GM23248 (cell line): ENCODE measurements at regions not wholly inside any gene's neighbourhood (a gene's known extent, or its start where the extent isn't known, plus 50 kb on each side); places are given as distances from the start of the nearest gene placed in this dataset.

ENCODE experiments used
- DNase-seq: peaks from one replicate; pipeline ENCODE4 v3.0.0-alpha.2; 2015
- H2AFZ ChIP-seq: fragments of 200-600 bp; sonication (generic); 2 replicates; pipeline ENCODE4 v1.6.1; 2016; ENCODE audit warnings: antibody characterized with exemption
- H3F3A ChIP-seq: fragments of 200-600 bp; sonication (generic); 2 replicates; pipeline ENCODE4 v1.6.1; 2016; ENCODE audit warnings: mild to moderate bottlenecking, antibody characterized with exemption, mixed run types; ENCODE audit not compliant: insufficient read depth
- H3K27ac ChIP-seq: fragments of 200-600 bp; sonication (generic); 2 replicates; pipeline ENCODE4 v1.5.1; 2016; ENCODE audit warnings: mild to moderate bottlenecking
- H3K27me3 ChIP-seq: fragments of 200-600 bp; sonication (generic); replicated peaks from 2 replicates; pipeline ENCODE4 v1.6.1; 2016; ENCODE audit warnings: mild to moderate bottlenecking; ENCODE audit not compliant: insufficient read depth
- H3K36me3 ChIP-seq: fragments of 200-600 bp; sonication (generic); 2 replicates; pipeline ENCODE4 v1.6.1; 2016; ENCODE audit warnings: low read depth, mild to moderate bottlenecking
- H3K4me1 ChIP-seq: fragments of 200-600 bp; sonication (generic); 2 replicates; pipeline ENCODE4 v1.6.1; 2016; ENCODE audit warnings: mild to moderate bottlenecking; ENCODE audit not compliant: insufficient read depth
- H3K4me2 ChIP-seq: fragments of 200-600 bp; sonication (generic); one replicate; pipeline ENCODE4 v1.6.1; 2016; ENCODE audit warnings: mild to moderate bottlenecking; ENCODE audit not compliant: unreplicated experiment
- H3K4me3 ChIP-seq: fragments of 200-600 bp; sonication (generic); 2 replicates; pipeline ENCODE4 v1.5.1; 2016; ENCODE audit warnings: mild to moderate bottlenecking
- H3K79me2 ChIP-seq: fragments of 200-600 bp; sonication (generic); 2 replicates; pipeline ENCODE4 v1.6.1; 2016; ENCODE audit warnings: mild to moderate bottlenecking; ENCODE audit not compliant: insufficient read depth
- H3K9ac ChIP-seq: fragments of 200-600 bp; sonication (generic); 2 replicates; pipeline ENCODE4 v1.6.1; 2016; ENCODE audit warnings: mild to moderate bottlenecking
- H3K9me2 ChIP-seq: fragments of 200-600 bp; sonication (generic); 2 replicates; pipeline ENCODE4 v1.6.1; 2016; ENCODE audit warnings: mixed run types, mild to moderate bottlenecking, moderate library complexity; ENCODE audit not compliant: insufficient read depth
- H3K9me3 ChIP-seq: fragments of 200-600 bp; sonication (generic); one replicate; pipeline ENCODE4 v1.6.1; 2017; ENCODE audit warnings: low read depth
- H4K20me1 ChIP-seq: fragments of 200-600 bp; sonication (generic); 2 replicates; pipeline ENCODE4 v1.6.0; 2016; ENCODE audit not compliant: insufficient read depth
- EZH2 ChIP-seq: fragments of 200-600 bp; sonication (generic); IDR thresholded peaks from 2 replicates; pipeline ENCODE4 v1.6.1; 2018; ENCODE audit warnings: antibody characterized with exemption, mild to moderate bottlenecking; ENCODE audit not compliant: insufficient read depth, poor library complexity, severe bottlenecking
- EZH2phosphoT487 ChIP-seq: fragments of 200-600 bp; sonication (generic); IDR thresholded peaks from 2 replicates; pipeline ENCODE4 v1.6.1; 2018; ENCODE audit warnings: antibody characterized with exemption, moderate library complexity, mild to moderate bottlenecking, low read depth; ENCODE audit not compliant: insufficient read depth
- WGBS, 2 experiments: methylation state at CpG; one replicate each; pipeline ENCODE4 v1.1.6; 2015 to 2017; ENCODE audit warnings: low lambda C conversion rate in 2 of 2, low coverage in 1 of 2; ENCODE audit errors: missing lambda C conversion rate in 2 of 2; 5-methylcytosine and 5-hydroxymethylcytosine counted together
- in situ Hi-C: fragments of 300-500 bp; cut with MboI; formaldehyde crosslinking; loops from 2 replicates; pipeline ENCODE4 v1.15.0; 2020

GRCh38 chr15:35723120-35723847 is 177.3 kb upstream of the DPH6 start:
- peaks cover 7% of the 10 kb centered on the region for H3K4me1 ChIP-seq
- in situ Hi-C loops, result no loop called here
- no peaks in the 10 kb centered on the region for H3K36me3 ChIP-seq
- peaks cover 8% of the 10 kb centered on the region; the same call in 1 of the 2 replicates for H3F3A ChIP-seq
- H3K9ac ChIP-seq, result no peak overlapping the region
- no peaks in the 10 kb centered on the region for H3K79me2 ChIP-seq
- H3K4me3 ChIP-seq, result no peak overlapping the region
- DNase-seq, result no peak
- H3K27ac ChIP-seq, result no peak overlapping the region
- H3K4me2 ChIP-seq, result no peak overlapping the region
- WGBS, 2 experiments, result 64 to 71% methylated on average over 5 of the region's 5 CpGs
- no peaks in the 10 kb centered on the region for H3K9me3 ChIP-seq
- H3K9me2 ChIP-seq, result no peaks in the 10 kb centered on the region
- TF ChIP-seq EZH2phosphoT487 (no peak), EZH2 (no peak)
- H4K20me1 ChIP-seq, result no peaks in the 10 kb centered on the region
- H3K27me3 ChIP-seq, result no peaks in the 10 kb centered on the region
- H2AFZ ChIP-seq, result no peak overlapping the region

- in situ Hi-C loops, result no loop called here
- no peaks in the 10 kb centered on the region for H3K9me3 ChIP-seq
- WGBS, 2 experiments, result 94 to 98% methylated on average over 4 of the region's 4 CpGs
- no peak overlapping the region for H2AFZ ChIP-seq
- no peaks in the 10 kb centered on the region for H4K20me1 ChIP-seq
- no peak overlapping the region for H3K4me3 ChIP-seq
- no peak overlapping the region for H3K27ac ChIP-seq
- no peaks in the 10 kb centered on the region for H3K27me3 ChIP-seq
- no peaks in the 10 kb centered on the region for H3K9me2 ChIP-seq
- no peaks in the 10 kb centered on the region for H3K36me3 ChIP-seq
- H3K9ac ChIP-seq, result no peak overlapping the region
- no peak overlapping the region for H3K4me2 ChIP-seq
- peaks cover 7% of the 10 kb centered on the region for H3K4me1 ChIP-seq
- no peak for DNase-seq
- no peak for TF ChIP-seq EZH2phosphoT487
- TF ChIP-seq EZH2, result no peak
- no peaks in the 10 kb centered on the region for H3K79me2 ChIP-seq
- peaks cover 8% of the 10 kb centered on the region; the same call in 1 of the 2 replicates for H3F3A ChIP-seq
Measured at GRCh38 chr15:35723852-35724251, 177.9 kb upstream of the DPH6 start.

- no peak overlapping the region for H3K4me2 ChIP-seq
- no peaks in the 10 kb centered on the region for H3K9me2 ChIP-seq
- no peaks in the 10 kb centered on the region for H3K36me3 ChIP-seq
- H3K27ac ChIP-seq, result no peak overlapping the region
- TF ChIP-seq EZH2 (no peak), EZH2phosphoT487 (no peak)
- in situ Hi-C loops, result loop anchor here (25.0 kb wide), 1 partner anchor 437 kb away; no protein-coding TSS in a partner anchor
- H3K9me3 ChIP-seq, result no peaks in the 10 kb centered on the region
- H3K79me2 ChIP-seq, result no peaks in the 10 kb centered on the region
- DNase-seq, result no peak
- no peaks in the 10 kb centered on the region for H3K27me3 ChIP-seq
- no peak overlapping the region for H2AFZ ChIP-seq
- H3K4me3 ChIP-seq, result no peak overlapping the region
- H3K4me1 ChIP-seq, result peaks cover 7% of the 10 kb centered on the region
- no peak overlapping the region for H3K9ac ChIP-seq
- H4K20me1 ChIP-seq, result no peaks in the 10 kb centered on the region
- peaks cover 8% of the 10 kb centered on the region; the same call in 1 of the 2 replicates for H3F3A ChIP-seq
Measured at GRCh38 chr15:35724626-35725025, 178.7 kb upstream of the DPH6 start.

- Histone ChIP-seq H3K4me3 (no peak overlapping the region), H3K36me3 (no peaks in the 10 kb centered on the region), H3K4me1 (peaks cover 3% of the 10 kb centered on the region), H2AFZ (no peak overlapping the region), H4K20me1 (no peaks in the 10 kb centered on the region), H3K9me2 (no peaks in the 10 kb centered on the region), H3K9me3 (no peaks in the 10 kb centered on the region), H3K9ac (no peak overlapping the region), H3K27me3 (no peaks in the 10 kb centered on the region), H3F3A (peaks cover 8% of the 10 kb centered on the region; the same call in 1 of the 2 replicates), H3K4me2 (no peak overlapping the region), H3K27ac (no peak overlapping the region), H3K79me2 (no peaks in the 10 kb centered on the region)
- DNase-seq, result peak; percentile 33
- in situ Hi-C loops, result loop anchor here (25.0 kb wide), 1 partner anchor 438 kb away; no protein-coding TSS in a partner anchor
- WGBS, 2 experiments, result 49 to 50% methylated on average over 3 of the region's 3 CpGs
- TF ChIP-seq EZH2phosphoT487, result no peak
- no peak for TF ChIP-seq EZH2
Measured at GRCh38 chr15:35725353-35725752, 179.4 kb upstream of the DPH6 start.
